Vagina (tissue), 2 donors: ENCODE measurements at regions not wholly inside any gene's neighbourhood (a gene's known extent, or its start where the extent isn't known, plus 50 kb on each side); places are given as distances from the start of the nearest gene placed in this dataset.

Experiments used
- POLR2A ChIP-seq, 2 donors: fragments of 450-650 bp; IDR thresholded peaks; one replicate each; pipeline ENCODE4 v1.6.1; 2017; ENCODE audit warnings: antibody characterized with exemption in 2 of 2, mild to moderate bottlenecking in 2 of 2, moderate library complexity in 2 of 2
- POLR2AphosphoS5 ChIP-seq, 2 donors: sonication (generic); formaldehyde crosslinking; IDR thresholded peaks; one replicate each; pipeline ENCODE4 v1.9.0; 2017; ENCODE audit warnings: antibody characterized with exemption in 2 of 2, mild to moderate bottlenecking in 2 of 2, low read depth in 1 of 2; ENCODE audit not compliant: insufficient read depth in 1 of 2
- TF ChIP-seq, protein P1 (sequence below), 3 experiments: fragments of 450-650 bp in 2 of 3; fragments of 200-600 bp in 1 of 3; sonication (generic) in 1 of 3; IDR thresholded peaks; one replicate each; pipeline ENCODE4 v1.5.1; 2017 to 2019; ENCODE audit warnings: antibody characterized with exemption in 3 of 3, mild to moderate bottlenecking in 2 of 3, moderate library complexity in 2 of 3

DNA sequence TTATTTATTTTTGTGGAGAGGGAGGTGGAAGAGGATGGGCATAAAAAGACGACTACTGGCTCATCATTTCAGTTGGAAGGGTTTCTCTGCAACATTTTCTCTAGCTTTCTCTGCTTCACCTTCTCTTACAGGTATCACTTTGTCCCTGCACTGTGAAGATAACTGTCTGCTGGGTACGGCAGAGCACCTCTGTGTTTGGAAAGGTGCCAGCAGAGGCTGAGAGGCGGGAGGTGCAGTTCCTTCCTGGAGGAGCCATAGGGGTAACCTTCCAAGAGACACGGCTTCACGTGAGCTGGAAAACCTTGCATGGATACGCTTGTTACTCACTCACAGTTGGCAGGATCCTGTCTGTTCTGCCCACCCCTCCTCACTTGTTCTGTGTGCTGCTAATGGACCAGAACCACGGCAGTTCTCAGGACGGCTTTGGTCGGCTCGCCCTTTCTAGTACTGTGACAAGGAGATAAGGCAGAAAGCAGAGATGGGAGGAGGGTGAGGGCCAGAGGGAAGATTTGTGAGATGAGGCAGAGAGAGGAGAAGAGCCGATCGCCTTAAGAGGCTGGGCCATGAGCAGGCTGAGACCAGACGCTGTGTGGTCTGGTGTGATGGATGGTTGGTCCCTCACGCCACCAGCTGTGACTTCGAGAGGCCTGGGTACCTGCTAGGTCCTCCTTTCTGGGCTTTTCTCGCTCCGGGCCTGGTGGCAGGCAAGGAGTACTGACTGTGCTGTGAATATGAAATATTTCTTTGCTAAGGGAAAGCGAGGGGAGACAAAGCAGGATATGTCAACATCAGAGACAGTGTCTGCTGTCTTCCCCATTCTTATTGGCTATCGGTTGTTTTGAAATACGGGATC is 66.8 kb downstream of the MRPL57 start:
- TF ChIP-seq, protein P1, sequence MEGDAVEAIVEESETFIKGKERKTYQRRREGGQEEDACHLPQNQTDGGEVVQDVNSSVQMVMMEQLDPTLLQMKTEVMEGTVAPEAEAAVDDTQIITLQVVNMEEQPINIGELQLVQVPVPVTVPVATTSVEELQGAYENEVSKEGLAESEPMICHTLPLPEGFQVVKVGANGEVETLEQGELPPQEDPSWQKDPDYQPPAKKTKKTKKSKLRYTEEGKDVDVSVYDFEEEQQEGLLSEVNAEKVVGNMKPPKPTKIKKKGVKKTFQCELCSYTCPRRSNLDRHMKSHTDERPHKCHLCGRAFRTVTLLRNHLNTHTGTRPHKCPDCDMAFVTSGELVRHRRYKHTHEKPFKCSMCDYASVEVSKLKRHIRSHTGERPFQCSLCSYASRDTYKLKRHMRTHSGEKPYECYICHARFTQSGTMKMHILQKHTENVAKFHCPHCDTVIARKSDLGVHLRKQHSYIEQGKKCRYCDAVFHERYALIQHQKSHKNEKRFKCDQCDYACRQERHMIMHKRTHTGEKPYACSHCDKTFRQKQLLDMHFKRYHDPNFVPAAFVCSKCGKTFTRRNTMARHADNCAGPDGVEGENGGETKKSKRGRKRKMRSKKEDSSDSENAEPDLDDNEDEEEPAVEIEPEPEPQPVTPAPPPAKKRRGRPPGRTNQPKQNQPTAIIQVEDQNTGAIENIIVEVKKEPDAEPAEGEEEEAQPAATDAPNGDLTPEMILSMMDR (IDR thresholded peaks at IDR 0.05), result no peak
- TF ChIP-seq POLR2A (IDR thresholded peaks at IDR 0.05), result no peak
- TF ChIP-seq POLR2AphosphoS5 (IDR thresholded peaks at IDR 0.05; ENCODE audit: insufficient read depth in 1 of 2, low read depth in 1 of 2), result no peak
